Astrocyte (in vitro differentiated cells and primary cell): ENCODE measurements at regions not wholly inside any gene's neighbourhood (a gene's known extent, or its start where the extent isn't known, plus 50 kb on each side); places are given as distances from the start of the nearest gene placed in this dataset.

Experiments used
- CTCF ChIP-seq: IDR thresholded peaks from 2 replicates; pipeline ENCODE4 v1.5.1; 2011; ENCODE audit warnings: low read depth, mild to moderate bottlenecking, inconsistent platforms, low read length, moderate library complexity; ENCODE audit not compliant: insufficient read depth
- EZH2 ChIP-seq: IDR thresholded peaks from 2 replicates; pipeline ENCODE4 v1.6.1; 2012; ENCODE audit warnings: mild to moderate bottlenecking, low read length, inconsistent platforms; ENCODE audit not compliant: insufficient read depth

GRCh38 chr14:103216399-103216798 lies 93.1 kb downstream of the TNFAIP2 start:
- TF ChIP-seq CTCF = no peak
- TF ChIP-seq EZH2 = no peak
